Left cardiac atrium (tissue), 4 donors: ENCODE measurements at regions not wholly inside any gene's neighbourhood (a gene's known extent, or its start where the extent isn't known, plus 50 kb on each side); places are given as distances from the start of the nearest gene placed in this dataset.

Experiments used
- ATAC-seq, 2 donors: fragments of 200-7000 bp; cut with Tn5 transposase; one replicate each; pipeline ENCODE4 v1.9.1; 2020; ENCODE audit warnings: mild to moderate bottlenecking in 2 of 2, moderate library complexity in 2 of 2
- DNase-seq: peaks from one replicate; pipeline ENCODE4 v3.0.0-alpha.2; 2020
- intact Hi-C, 2 donors: fragments of 100-400 bp; cut with DNase I; formaldehyde crosslinking; loops; one replicate each; pipeline versions ENCODE4 v1.14.1 to v1.15.1; 2022 to 2023
- donor health status: DM: no; HTN: yes; CAD: no.
- donor health status: DM: no; HTN: yes; CAD: no; lungs with severe emphysema.
- donor health status: DM: yes; HTN: yes; CAD: no.
- donor health status: Dilated cardiomyopathy.

- DNase-seq = no peak
- no peak for ATAC-seq
- intact Hi-C loops = no loop called here
These were observed 86.5 kb upstream of the TNFAIP3 start for GRCh38 chr6:137780447-137781034.

- intact Hi-C loops = no loop called here
- DNase-seq (no peak), ATAC-seq (no peak)
These were observed 85.4 kb upstream of the TNFAIP3 start for GRCh38 chr6:137781639-137782038.

- no peak for DNase-seq
- ATAC-seq = no peak
- intact Hi-C loops = no loop called here
These were observed 84.7 kb upstream of the TNFAIP3 start for GRCh38 chr6:137782166-137783039.

- intact Hi-C loops = no loop called here
- ATAC-seq (no peak), DNase-seq (no peak)
These were observed 83.3 kb upstream of the TNFAIP3 start for GRCh38 chr6:137783710-137784109.

DNA sequence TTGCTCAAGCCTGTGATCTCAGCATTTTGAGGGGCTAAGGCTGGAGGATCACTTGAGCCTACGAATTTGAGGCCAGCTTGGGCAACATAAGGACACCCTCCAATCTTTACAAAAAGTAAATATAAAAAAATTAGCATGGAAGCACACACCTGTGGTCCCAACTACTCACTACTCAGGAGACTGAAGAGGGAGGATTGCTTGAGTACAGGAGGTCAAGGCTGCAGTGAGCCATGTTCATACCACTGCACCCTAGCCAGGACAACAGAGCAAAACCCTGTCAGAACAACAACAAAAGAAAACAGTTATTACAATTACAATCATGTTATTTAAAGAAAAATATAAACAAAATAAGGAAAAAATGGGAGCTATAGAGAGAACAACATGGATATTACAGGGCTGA lies 82.5 kb upstream of the TNFAIP3 start:
- ATAC-seq (no peak), DNase-seq (no peak)
- intact Hi-C loops = no loop called here

DNA sequence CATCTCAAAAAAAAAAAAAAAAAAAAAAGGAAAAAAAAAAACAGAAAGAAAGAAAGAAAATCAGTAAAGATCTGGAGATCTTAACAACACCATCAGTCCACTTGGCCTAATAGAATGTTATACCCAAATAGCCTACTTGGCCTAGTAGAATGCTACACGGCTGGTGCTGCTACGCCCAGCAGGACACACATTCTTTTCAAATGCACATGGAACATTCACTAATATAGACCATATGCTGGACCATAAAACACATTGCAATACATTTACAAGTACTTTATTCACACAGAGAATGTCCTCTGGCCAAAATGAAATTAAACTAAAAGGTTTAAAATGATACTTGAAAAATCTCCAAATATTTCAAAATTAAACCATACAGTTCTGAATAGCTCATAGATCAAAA lies 80.0 kb upstream of the TNFAIP3 start:
- no peak for DNase-seq
- intact Hi-C loops = no loop called here
- no peak for ATAC-seq

DNA sequence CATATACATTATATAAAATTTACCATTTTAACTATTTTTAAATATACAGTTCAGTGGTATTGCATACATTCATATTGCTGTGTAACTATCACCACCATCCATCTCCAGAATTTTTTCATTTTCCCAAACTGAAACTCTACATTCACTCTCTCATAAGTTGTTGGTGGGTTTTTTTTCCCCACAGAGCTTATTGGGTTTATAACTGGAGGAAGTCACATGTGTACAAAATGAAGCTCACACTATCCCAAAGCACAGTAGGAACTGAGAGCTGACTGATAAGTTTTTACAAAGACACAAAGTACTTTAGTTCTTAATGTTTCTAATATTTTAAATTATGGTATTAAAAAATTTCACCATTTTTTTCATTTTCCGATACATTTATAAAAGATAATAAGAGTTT lies 78.8 kb upstream of the TNFAIP3 start:
- intact Hi-C loops = no loop called here
- no peak for DNase-seq
- ATAC-seq = no peak

DNA sequence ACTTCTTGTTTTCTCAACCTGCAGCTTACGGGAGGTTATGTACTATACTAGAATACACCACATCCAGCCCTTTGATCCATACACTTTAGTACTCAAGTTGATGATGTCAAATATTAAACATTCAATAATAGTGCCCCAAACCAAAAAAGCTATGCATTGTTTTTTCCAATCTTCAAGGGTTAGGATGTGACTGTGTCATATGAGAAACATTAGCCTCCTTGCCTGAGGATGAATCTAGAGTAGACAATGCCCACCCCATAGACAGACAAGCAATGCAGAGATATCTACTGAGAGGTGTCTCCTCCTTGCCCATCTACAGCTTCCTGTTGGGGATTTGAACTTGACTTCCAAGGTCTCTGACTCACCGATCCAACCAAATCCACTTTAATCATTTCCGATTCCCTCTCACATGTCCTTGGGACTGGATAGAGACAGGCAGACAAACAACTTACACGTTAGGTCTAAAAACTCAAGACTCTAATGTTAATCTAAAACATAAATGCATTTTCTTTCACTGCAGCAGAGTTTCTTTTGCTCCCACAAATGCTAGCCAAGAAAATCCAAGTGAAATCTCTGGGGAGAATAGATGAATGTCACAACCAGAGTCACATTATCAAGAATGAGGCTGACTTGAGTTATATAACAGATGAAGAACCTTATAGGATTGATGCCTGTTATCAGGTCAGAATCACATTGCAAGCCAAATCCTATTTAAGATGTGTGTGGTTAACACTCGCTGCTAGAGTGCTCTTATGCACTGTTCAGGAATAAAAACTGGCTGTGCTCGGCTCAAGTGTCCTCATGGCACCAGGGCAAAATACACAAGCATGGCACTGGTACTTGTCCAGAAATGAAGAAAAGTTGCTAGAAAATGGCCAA lies 75.5 kb upstream of the TNFAIP3 start:
- no peak for DNase-seq
- intact Hi-C loops = no loop called here
- no peak for ATAC-seq

- DNase-seq = no peak
- intact Hi-C loops = no loop called here
These were observed 74.7 kb upstream of the TNFAIP3 start for GRCh38 chr6:137792160-137793033.

DNA sequence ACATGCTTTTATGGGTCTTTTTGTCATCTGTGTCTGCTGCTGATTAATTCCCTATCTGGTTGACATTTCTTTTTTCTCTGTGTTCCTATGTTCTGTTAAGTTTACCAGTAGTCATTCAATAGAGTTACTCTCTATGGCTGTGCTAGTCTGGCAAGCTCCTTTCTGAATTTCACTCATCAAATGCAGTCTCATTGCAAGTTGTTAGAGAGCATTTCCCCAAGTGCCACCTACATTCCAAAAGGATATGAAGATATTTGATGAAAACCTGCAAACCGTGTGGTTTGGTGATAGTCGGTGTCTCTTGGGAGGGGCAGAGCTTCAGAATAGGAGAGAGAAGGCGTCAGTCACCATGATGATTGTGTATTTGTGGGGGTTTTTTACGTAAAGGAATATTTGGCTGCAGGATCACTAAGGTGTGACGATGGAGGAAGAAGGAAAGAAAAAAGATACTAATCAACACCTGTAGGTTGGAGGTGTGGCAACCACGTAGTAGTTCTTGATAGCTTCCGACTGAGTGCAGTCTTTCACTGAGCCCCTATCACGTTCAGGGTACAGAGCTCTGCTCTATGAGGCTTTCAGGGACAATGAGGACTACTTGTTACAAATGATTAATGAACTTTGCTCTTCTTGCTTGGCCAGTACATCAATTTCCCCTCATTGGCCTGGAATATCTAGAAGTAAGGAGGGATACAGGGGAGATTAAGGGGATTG lies 73.1 kb upstream of the TNFAIP3 start:
- no peak for DNase-seq
- intact Hi-C loops = no loop called here
- no peak for ATAC-seq

More at GRCh38 chr6:137792160-137793033, 74.7 kb upstream of the TNFAIP3 start:
- ATAC-seq = no peak

DNA sequence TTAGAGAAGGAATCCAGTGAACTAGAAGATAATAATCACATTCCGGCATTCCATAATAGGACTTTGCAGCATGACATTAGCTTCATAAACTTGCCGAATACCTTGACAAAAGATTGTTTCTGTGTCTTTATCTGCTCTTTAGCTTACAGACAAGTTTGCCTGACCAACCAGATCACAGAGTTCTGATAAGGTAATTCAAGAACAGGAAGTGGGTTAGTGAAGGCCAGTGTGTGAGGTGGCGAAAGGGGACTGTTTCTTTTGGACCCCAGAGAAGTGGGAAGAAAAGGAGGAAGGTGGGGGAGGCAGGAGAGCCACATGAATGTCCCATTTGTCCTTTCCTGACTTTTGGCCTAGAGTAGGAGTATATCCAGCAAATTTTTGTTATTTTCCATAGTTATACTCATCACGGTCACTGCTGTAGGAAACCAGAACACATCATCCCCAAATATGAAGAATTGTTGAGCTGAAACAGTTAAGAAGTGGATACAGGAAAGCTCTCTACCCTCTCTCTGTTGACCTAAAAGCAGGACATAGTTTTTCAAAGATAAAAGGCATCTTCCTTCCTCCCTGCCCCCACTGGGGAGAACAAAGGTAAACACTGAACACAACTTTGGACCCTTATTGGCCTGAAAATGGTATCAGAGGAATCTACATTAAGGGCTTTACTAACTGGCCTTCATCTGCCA lies 72.4 kb upstream of the TNFAIP3 start:
- intact Hi-C loops = no loop called here
- no peak for DNase-seq
- no peak for ATAC-seq

DNA sequence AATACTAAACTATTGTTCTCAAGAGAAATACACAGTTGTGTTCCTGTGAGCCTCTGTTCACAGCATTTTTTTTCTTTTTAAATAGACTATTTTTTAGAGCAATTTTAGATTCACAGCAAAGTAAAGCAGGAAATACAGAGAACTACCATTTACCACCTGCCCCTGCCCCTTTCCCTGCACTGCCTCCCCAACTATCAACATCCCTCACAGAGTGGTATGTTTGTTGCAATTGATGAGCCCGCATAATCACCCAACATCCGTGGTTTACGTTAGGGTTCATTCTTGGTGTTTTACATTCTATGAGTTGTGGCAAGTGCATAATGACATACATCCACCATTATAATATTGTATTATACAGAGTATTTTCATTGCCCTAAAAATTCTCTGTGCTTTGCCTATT lies 71.6 kb upstream of the TNFAIP3 start:
- intact Hi-C loops = no loop called here
- ATAC-seq (no peak), DNase-seq (no peak)

- ATAC-seq = no peak
These were observed 68.8 kb upstream of the TNFAIP3 start for GRCh38 chr6:137798261-137798660.

DNA sequence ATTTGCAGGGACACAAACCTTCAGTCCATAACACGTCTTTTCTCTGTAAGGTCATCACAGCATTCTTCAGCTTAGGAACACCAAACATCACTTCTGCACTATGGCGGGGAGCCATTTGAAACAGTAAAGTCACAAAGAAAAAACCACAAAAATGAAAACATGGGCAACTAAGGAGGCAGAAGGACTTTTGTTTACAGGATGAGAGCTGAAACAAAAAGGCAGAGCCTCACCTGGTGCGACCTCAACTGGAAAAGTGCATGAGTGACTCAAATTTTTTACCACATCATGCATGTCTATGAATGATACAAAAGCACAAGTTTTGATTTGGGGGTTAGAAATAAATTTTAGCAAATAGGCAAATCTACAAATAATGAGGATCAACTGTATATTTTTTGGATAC lies 68.2 kb upstream of the TNFAIP3 start:
- no peak for DNase-seq
- intact Hi-C loops = no loop called here
- no peak for ATAC-seq

More at GRCh38 chr6:137798261-137798660, 68.8 kb upstream of the TNFAIP3 start:
- DNase-seq = no peak
- intact Hi-C loops = no loop called here

DNA sequence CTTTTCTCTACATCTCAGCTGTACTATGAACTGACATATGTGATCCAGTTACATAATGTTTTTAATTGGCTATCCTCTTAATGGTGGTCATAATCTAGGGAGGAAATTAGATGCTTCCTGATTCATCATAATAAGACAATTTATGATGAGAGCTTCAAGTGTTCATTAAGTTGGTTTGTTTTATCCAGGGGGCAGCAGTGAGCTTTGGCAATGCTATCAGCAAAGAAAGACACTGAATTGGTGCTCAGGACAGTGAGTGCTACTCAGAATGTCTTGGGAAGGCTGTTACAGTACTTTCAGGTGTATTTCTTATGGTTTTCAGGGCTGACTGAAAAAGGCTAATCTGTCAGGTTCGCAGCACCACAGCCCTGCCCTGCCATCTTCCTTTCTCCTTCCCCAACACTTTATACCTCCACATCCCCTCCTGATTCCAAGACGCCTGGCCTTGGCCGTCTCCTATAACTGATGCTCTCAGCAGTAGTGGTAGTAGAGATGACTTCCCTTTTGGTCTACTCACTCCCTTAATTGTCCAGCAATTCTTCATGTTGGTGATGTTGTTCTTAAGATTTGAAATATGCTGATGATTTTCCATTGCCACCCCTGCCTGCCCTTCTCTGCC lies 67.0 kb upstream of the TNFAIP3 start:
- ATAC-seq (peak in 1 of 2 donors; percentile 68), DNase-seq (peak; percentile 44)
- intact Hi-C loops = no loop called here

DNA sequence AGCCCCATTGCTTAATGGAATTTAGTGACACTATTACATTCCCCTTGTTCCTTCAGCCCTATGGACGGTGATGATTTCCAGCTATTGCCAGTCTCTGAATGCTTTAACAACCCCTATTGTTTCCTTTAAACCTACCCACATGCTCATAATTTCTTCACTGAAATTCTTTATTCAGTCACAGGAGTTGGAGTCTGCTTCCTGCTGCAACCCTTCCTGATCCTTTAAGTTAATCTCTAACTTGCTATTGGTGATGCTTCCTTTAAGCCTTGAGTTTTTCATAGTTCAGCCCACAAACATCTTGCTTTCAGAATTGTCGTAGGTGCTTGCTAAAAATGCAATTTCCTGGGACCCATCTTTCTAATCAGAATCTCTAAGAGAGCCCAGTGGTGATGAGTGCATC lies 66.3 kb upstream of the TNFAIP3 start:
- ATAC-seq = no peak
- intact Hi-C loops = no loop called here
- no peak for DNase-seq

DNA sequence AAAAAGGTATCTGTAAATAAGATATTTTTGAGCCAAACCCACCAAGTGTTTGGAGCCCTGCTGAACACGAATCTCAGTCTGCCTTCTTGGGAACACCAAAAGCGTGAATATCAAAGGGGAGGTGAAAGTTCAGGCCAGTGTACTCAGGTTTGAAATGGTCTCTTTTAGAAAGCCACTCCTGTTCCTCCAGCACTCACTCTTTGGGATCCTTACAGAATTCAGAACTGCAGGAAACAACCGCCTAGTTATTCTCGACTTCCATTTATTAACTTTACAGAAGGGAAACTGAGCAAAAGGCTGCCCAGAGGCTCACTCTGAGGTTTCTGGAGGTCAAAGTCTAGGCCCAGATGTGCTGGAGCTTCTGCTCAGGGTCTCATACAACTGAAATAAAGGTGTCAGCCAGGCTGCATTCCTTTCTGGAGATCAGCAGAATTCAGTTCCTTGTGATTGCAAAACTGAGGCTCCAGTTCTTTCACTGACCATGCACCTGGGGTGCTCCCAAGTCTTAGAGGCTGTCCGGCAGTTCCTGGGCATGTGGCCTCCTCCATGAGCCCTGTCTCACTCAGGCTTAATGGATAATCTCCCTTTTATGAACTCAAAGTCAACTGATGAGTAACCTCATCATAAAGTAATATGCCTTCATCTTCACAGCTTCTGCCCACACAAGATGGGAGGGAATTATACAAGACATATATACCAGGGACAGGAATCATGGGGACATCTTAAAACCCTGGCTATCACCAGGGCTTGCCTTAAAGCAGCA lies 65.5 kb upstream of the TNFAIP3 start:
- DNase-seq = no peak
- no peak for ATAC-seq
- intact Hi-C loops = no loop called here
